Activated naive CD8-positive, alpha-beta T cell treated with anti-CD3 and anti-CD28 coated beads, Interleukin-2, amount 50 U/mL, for 24 hours (primary cell): ENCODE measurements at regions not wholly inside any gene's neighbourhood (a gene's known extent, or its start where the extent isn't known, plus 50 kb on each side); places are given as distances from the start of the nearest gene placed in this dataset.
"Not testable (repeated sequence)": the region's sequence is repeated elsewhere in the genome, so short reads cannot be mapped to it uniquely, and the experiment has no call there.

Experiments used
- ATAC-seq: fragments of 150-1000 bp; cut with Tn5 transposase; one replicate; pipeline ENCODE4 v1.10.0; 2021
- DNase-seq: peaks from one replicate; pipeline ENCODE4 v3.0.0; 2021
- H3K27ac Mint-ChIP-seq: one replicate; pipeline ENCODE4 v1.8.0; 2021; ENCODE audit warnings: mild to moderate bottlenecking, mixed read lengths
- H3K27me3 Mint-ChIP-seq: one replicate; pipeline ENCODE4 v1.8.0; 2021; ENCODE audit warnings: mixed read lengths
- H3K36me3 Mint-ChIP-seq: one replicate; pipeline ENCODE4 v1.8.0; 2021; ENCODE audit warnings: low read depth, mixed read lengths
- H3K4me1 Mint-ChIP-seq: one replicate; pipeline ENCODE4 v1.8.0; 2021; ENCODE audit warnings: mixed read lengths
- H3K4me3 Mint-ChIP-seq: one replicate; pipeline ENCODE4 v1.8.0; 2021; ENCODE audit warnings: mild to moderate bottlenecking, moderate library complexity, mixed read lengths
- H3K9me3 Mint-ChIP-seq: one replicate; pipeline ENCODE4 v1.8.0; 2021; ENCODE audit warnings: mixed read lengths

- H3K9me3 Mint-ChIP-seq: peaks cover 18% of the 10 kb centered on the region
- not testable (repeated sequence) for ATAC-seq, H3K27ac Mint-ChIP-seq, H3K27me3 Mint-ChIP-seq, H3K36me3 Mint-ChIP-seq, H3K4me1 Mint-ChIP-seq, DNase-seq, H3K4me3 Mint-ChIP-seq
Observed at GRCh38 chr19:22498831-22499430, 76.8 kb upstream of the ZNF98 start.

GRCh38 chr19:22491746-22492145 is 69.6 kb upstream of the ZNF98 start:
- Mint-ChIP-seq H3K4me1 (no peaks in the 10 kb centered on the region), H3K27me3 (no peaks in the 10 kb centered on the region), H3K9me3 (peaks cover 30% of the 10 kb centered on the region), H3K4me3 (no peak overlapping the region), H3K27ac (no peak overlapping the region), H3K36me3 (no peaks in the 10 kb centered on the region)
- no peak for DNase-seq
- no peak for ATAC-seq

- H3K27ac Mint-ChIP-seq, H3K4me3 Mint-ChIP-seq, H3K36me3 Mint-ChIP-seq, DNase-seq, ATAC-seq, H3K27me3 Mint-ChIP-seq, H3K4me1 Mint-ChIP-seq: not testable (repeated sequence)
- peaks cover 22% of the 10 kb centered on the region for H3K9me3 Mint-ChIP-seq
Observed at GRCh38 chr19:22483514-22483913, 61.4 kb upstream of the ZNF98 start.

GRCh38 chr19:22472180-22472637 is 50.1 kb upstream of the ZNF98 start:
- Mint-ChIP-seq H3K4me1 (no peaks in the 10 kb centered on the region), H3K27ac (no peak overlapping the region), H3K4me3 (no peak overlapping the region), H3K9me3 (peaks cover 45% of the 10 kb centered on the region), H3K27me3 (no peaks in the 10 kb centered on the region), H3K36me3 (peaks cover 25% of the 10 kb centered on the region)
- ATAC-seq (no peak), DNase-seq (no peak)
